Left kidney (tissue), 1 donor: ENCODE measurements at regions not wholly inside any gene's neighbourhood (a gene's known extent, or its start where the extent isn't known, plus 50 kb on each side); places are given as distances from the start of the nearest gene placed in this dataset.

ENCODE experiments used
- DNase-seq: peaks from one replicate; pipeline ENCODE4 v3.0.0-alpha.2; 2013

- DNase-seq, result no peak
Measured at GRCh38 chr2:196315388-196316049, 144.1 kb upstream of the STK17B start.

DNA sequence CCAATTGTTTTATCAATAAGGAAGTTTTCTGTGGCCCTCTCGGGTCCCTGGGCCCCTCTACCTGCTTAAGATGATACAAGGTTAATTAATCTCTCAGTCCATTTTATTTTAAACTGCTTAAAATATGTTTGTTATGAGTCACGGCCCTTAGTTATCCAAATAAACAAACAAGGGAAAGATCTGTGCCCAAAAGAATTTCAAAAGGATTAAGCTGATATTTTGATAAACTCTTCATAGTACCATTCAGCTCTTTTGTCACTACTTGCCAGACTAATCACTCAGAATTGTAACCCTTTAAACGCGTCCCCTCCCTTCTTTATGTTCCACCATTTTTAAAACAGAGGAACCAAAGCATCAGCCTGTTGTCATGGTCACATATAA, 144.7 kb upstream of the STK17B start:
- no peak for DNase-seq

DNA sequence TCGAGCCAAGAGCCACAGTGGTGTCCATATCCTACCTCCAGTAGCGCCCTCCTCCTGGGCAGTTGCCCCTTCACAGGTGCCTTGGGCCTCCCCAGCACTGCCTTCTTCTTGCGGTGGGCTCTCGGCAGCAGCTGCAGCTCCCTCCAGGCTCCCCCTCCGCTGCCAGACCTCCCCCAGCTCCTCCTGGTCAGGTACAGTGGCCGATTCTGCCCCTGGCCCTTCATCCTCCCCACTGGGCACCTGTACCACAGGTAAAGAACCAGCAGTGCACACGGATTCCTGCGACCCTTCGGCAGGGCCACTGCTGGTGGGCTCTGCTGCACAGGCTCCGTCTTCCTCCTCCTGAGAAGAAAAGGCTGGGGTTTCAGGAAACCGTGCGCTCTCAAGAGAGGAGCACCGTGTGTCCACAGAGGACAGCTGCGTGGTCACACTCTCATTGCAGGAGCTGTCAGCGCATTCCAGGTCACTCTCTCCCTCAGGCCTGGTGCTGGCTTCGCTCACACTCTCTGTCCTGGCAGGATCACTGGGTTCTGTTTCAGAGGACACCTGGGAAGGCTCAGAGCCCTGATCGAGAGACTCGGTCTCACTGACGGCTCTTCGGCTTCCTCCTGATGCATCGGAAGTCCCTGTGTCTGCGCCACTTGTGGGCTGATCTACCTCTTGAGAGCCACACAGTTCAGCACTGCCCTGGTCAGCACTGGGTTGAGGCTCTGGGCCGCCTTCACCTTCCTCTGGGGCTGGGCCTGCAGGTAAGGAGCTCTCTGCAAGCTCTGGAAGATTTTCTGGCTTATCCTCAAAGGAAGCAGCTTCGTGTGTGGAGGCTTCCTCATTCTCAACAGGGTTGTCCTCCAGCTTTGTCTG, 147.4 kb upstream of the STK17B start:
- DNase-seq, result no peak

DNA sequence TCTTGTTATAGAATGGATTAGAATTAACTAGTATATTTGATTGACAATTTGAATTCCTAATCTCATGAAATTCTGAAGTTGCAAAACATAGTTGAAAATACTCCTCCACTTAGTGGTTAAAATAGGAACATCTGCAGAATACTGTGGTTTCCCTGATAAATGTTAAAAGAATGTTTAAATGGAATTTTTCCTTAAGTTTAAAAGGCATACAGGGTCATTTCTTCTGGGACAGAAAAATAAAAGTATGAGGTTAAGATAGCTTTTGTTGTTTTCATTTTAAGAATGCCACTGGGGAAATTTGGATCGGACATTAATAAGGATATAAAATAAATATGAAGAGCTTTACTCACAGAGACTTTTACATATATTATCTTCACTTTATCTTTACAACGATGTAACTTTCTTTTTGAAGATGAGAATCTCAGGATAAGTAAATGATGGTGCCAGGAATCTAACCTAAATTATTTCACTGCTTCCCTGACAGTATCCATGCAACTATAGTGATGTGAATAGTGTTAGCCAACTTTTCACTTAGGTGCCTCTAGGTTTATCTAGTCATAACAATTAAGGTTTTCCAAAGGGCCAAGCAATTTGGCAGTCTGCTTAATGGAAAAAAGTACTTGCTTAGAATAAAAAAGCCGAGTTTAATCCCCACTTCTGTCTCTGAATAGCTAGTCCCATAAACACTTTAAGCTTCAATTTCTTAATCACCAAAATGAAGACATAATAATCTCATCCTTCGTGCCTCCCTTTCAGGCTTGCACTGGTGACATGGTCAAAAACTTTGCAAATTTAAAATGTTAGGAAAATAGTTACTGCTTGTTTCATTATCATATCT, 151.8 kb upstream of the STK17B start:
- no peak for DNase-seq

GRCh38 chr2:196324211-196324610, 152.8 kb upstream of the STK17B start:
- DNase-seq, result no peak

- no peak for DNase-seq
Measured at GRCh38 chr2:196328088-196328680, 156.8 kb upstream of the STK17B start.

GRCh38 chr2:196329959-196330358, 158.6 kb upstream of the STK17B start:
- no peak for DNase-seq

- no peak for DNase-seq
Measured at GRCh38 chr2:196330645-196331044, 159.3 kb upstream of the STK17B start.

DNA sequence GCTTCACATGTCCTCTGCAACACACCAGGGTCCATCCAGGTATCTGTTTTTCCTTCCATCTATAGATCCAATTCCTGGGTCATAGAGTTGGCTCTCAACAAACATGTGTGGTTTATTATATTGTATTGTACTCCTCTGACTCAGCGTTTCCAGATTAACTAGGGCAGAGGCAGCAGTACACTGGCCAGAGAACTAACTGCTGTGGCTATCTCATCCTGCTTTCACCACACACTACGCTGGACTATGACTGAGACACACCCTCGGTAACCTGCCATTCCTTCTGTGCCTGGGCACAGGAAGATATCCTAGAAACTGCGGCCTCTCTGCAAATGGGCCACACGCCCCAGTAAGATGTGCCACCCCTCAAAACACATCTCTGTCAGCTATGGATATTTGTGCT, 159.8 kb upstream of the STK17B start:
- no peak for DNase-seq

GRCh38 chr2:196331851-196332250, 160.5 kb upstream of the STK17B start:
- no peak for DNase-seq

DNA sequence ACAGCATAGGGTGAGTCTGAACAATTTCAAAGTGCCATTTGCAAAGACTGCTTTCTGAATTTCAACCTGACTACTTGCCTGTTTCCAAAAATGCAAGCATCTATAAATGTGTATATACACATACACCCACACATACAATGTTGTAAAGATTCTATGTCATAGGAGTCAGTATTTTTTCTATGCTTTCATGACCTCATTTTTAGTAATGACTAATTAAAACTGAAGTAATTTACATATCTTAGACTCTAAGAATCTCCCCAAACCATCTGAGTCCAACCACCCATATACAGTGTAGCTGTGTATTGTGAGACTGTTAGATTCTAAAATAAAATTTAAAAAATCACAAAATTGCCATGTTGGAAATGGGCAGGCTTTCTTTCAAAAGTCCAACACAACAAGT, 162.0 kb upstream of the STK17B start:
- DNase-seq, result no peak

DNA sequence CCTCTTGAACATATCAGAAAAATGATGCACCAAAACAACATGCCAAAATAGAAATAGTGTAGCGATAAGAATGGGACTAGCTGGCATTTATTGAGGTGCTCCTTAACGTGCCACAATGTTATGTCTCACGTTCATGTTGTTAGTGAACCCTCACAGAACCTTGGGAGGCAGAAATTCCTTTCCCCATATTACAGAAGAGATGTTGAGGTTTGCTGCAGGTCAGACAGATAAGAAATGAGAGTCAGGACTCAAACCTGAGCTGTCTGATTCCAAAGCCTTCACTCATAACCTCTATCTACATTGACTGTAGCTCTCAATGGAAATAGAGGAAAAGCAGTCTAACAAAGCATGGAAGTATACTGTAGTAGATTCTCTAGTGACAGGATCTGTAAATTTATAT, 163.3 kb upstream of the STK17B start:
- no peak for DNase-seq

- DNase-seq, result no peak
Measured at GRCh38 chr2:196335221-196335634, 163.8 kb upstream of the STK17B start.

DNA sequence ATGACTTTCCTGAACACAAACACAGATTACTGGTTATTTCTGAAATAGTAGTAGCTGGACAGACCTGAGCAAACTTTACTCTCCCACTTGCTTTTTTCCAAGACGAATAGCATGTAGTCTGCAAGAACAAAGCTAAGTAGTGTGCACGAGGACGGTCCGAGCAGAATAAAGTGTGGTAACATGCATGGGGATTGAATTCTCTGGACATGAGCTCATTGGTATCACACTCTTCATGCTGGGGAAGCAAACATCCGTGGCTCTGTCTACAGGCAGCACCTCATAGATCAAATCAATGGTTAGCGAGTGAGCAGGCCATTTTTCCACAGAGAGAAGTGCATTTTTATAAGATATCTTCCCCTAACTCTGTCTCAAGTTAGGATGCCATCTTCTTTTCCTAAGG, 164.8 kb upstream of the STK17B start:
- no peak for DNase-seq

- no peak for DNase-seq
Measured at GRCh38 chr2:196336715-196337114, 165.3 kb upstream of the STK17B start.

DNA sequence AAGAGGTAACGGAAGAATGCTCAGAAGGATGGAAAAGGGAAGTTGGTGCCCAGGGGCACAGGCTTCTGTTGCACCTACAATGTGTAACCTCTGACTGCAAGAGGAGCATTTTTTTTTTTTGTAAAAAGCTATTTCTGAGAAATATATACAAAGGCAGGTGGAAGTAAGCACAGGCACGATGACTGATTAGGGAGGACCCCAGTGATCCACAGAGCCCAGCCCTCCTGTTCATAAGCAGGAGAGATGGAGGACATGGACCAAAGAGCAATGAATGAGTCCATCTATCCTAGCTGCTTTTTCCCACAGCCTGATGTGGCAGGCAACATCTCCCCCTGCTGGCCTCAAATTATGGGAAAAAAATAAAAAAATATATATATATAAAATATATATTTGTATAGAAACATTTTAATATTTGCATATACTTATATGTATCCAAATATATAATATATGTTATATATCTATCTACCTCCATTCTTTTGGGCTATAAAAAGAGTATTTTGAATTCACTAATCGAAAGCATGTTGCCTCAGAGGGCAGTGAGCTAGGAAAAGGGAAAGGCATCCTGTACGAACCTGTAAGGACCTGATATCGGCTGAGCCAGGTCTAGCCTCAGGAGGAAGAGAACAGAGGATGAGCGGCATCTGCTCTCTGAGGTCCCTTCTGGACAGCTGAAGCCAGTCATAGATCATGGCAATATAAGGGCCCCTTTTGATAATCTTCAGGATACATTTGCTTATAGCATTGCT, 166.0 kb upstream of the STK17B start:
- DNase-seq, result peak; percentile 12

DNA sequence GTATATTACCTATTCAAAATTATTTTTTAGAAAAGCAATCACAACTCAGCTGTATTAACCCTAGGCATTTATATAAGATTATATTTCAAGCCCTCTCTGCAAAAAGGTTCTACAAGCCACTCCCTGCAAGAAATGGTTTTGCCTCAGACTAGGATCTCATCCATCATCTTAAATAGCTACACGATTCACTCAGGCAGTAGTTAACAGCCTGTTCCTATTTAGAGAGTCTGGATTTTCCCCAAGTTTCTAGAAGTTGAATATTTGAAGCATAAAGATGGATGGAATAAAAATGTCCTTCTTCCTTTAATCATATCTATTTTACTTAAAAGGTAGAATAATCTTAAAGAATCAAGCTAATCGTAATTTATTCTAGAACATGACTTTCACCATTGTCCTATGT, 167.1 kb upstream of the STK17B start:
- no peak for DNase-seq

DNA sequence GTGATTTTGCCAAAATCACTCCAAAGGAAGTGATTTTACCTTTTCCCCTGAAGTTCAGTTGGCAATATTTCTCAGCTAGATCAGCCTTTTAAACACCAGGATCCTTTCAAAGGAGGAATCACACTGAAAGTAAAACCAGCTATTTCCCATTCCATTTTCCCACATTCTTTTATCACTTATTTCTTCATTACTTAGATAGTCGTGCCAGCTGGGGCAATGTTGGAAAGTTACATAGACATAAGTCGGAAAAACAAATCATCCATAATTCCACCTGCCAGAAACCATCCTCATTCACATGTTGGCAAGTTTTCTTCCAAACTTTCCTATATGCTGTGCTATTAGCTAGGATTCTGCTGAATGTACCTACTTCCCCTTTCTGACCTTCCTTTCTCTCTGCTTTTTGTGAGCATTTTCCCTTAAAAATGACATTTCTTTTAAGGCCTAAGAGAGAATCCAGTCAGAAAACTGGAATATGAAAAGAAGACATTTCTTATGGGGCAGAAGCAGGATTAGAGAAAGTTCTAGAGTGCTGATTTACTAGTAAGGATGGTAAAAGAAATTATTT, 170.0 kb upstream of the STK17B start:
- DNase-seq, result no peak

GRCh38 chr2:196344397-196344796, 173.0 kb upstream of the STK17B start:
- DNase-seq, result no peak

- no peak for DNase-seq
Measured at GRCh38 chr2:196353717-196354116, 182.3 kb upstream of the STK17B start.

GRCh38 chr2:196354186-196354585, 182.8 kb upstream of the STK17B start:
- DNase-seq, result no peak
